Parathyroid adenoma (tissue), 2 donors: ENCODE measurements at regions not wholly inside any gene's neighbourhood (a gene's known extent, or its start where the extent isn't known, plus 50 kb on each side); places are given as distances from the start of the nearest gene placed in this dataset.

Experiments used
- H2AFZ ChIP-seq: fragments of 300-600 bp; sonication (generic); one replicate; pipeline ENCODE4 v1.7.0; 2017; ENCODE audit warnings: antibody characterized with exemption, mild to moderate bottlenecking
- H3K27ac ChIP-seq: fragments of 300-600 bp; sonication (generic); one replicate; pipeline ENCODE4 v1.7.0; 2017
- H3K27me3 ChIP-seq: fragments of 300-600 bp; sonication (generic); one replicate; pipeline ENCODE4 v1.7.0; 2017; ENCODE audit warnings: low read length; ENCODE audit not compliant: control insufficient read depth, insufficient read depth
- H3K36me3 ChIP-seq: fragments of 300-600 bp; sonication (generic); one replicate; pipeline ENCODE4 v1.7.0; 2017; ENCODE audit warnings: low read length; ENCODE audit not compliant: control insufficient read depth, insufficient read depth
- H3K4me1 ChIP-seq: fragments of 300-600 bp; sonication (generic); one replicate; pipeline ENCODE4 v1.7.0; 2017; ENCODE audit warnings: control low read depth
- H3K4me2 ChIP-seq: fragments of 300-600 bp; sonication (generic); one replicate; pipeline ENCODE4 v1.7.0; 2017; ENCODE audit warnings: low read length
- H3K4me3 ChIP-seq: fragments of 300-600 bp; sonication (generic); one replicate; pipeline ENCODE4 v1.7.0; 2017; ENCODE audit warnings: low read depth, low read length
- H3K79me2 ChIP-seq: fragments of 300-600 bp; sonication (generic); one replicate; pipeline ENCODE4 v1.7.0; 2017; ENCODE audit warnings: control low read depth
- H3K9ac ChIP-seq: fragments of 300-600 bp; sonication (generic); one replicate; pipeline ENCODE4 v1.7.0; 2017; ENCODE audit warnings: mild to moderate bottlenecking
- H3K9me3 ChIP-seq: fragments of 300-600 bp; sonication (generic); one replicate; pipeline ENCODE4 v1.7.0; 2017; ENCODE audit warnings: low read length; ENCODE audit not compliant: control insufficient read depth
- TF ChIP-seq, protein P1 (sequence below): fragments of 300-600 bp; sonication (generic); IDR thresholded peaks from one replicate; pipeline ENCODE4 v1.7.0; 2017; ENCODE audit warnings: antibody characterized with exemption, mild to moderate bottlenecking
- donor health status: primary hyperparathyroidism.

DNA sequence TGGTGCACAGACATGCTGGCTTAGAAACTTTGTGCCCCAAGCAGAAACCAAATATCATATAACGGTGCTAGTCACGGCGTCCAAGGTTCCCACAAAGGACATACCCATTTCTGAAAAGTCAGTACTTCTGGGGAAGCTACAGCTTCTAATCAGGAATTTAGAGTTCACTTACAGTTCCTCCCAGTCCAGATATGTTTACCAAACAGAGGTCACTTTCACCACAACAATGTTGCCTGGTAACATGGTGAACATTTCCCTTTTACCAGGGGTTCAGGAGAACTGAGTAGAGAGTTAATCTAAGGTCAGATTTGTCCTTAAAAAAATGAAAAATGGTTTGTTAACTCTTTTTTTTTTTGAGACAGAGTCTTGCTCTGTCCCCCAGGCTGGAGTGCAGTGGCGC lies 265.9 kb upstream of the MKLN1 start:
- H3K4me2 ChIP-seq: peak overlapping the region; percentile 11
- peaks cover 57% of the 10 kb centered on the region for H3K79me2 ChIP-seq
- no peak overlapping the region for H3K9ac ChIP-seq
- peaks cover 12% of the 10 kb centered on the region for H3K4me1 ChIP-seq
- H3K4me3 ChIP-seq: no peak overlapping the region
- no peak overlapping the region for H3K27ac ChIP-seq
- no peaks in the 10 kb centered on the region for H3K9me3 ChIP-seq
- TF ChIP-seq, protein P1, sequence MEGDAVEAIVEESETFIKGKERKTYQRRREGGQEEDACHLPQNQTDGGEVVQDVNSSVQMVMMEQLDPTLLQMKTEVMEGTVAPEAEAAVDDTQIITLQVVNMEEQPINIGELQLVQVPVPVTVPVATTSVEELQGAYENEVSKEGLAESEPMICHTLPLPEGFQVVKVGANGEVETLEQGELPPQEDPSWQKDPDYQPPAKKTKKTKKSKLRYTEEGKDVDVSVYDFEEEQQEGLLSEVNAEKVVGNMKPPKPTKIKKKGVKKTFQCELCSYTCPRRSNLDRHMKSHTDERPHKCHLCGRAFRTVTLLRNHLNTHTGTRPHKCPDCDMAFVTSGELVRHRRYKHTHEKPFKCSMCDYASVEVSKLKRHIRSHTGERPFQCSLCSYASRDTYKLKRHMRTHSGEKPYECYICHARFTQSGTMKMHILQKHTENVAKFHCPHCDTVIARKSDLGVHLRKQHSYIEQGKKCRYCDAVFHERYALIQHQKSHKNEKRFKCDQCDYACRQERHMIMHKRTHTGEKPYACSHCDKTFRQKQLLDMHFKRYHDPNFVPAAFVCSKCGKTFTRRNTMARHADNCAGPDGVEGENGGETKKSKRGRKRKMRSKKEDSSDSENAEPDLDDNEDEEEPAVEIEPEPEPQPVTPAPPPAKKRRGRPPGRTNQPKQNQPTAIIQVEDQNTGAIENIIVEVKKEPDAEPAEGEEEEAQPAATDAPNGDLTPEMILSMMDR: no peak
- no peaks in the 10 kb centered on the region for H3K36me3 ChIP-seq
- no peaks in the 10 kb centered on the region for H3K27me3 ChIP-seq
- H2AFZ ChIP-seq: no peak overlapping the region

DNA sequence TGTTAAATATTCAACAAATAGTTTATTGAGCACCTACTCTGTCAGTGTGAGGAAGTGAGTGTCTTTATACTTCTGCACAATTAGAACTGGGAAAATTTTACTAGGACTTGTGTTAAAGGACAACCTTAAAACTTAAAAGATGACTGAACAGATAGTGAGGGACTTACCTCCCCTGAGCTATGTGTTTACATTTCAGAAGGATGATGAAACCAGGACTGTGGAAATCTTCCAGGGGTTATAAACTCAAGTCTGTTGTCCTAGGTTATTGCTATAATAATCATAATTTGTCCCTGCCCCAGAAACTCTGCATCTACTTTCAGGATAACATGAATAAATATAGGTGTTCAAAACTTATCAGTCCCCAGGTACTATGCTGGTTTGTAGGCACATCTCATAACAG lies 261.0 kb upstream of the MKLN1 start:
- H3K4me1 ChIP-seq: peaks cover 15% of the 10 kb centered on the region

DNA sequence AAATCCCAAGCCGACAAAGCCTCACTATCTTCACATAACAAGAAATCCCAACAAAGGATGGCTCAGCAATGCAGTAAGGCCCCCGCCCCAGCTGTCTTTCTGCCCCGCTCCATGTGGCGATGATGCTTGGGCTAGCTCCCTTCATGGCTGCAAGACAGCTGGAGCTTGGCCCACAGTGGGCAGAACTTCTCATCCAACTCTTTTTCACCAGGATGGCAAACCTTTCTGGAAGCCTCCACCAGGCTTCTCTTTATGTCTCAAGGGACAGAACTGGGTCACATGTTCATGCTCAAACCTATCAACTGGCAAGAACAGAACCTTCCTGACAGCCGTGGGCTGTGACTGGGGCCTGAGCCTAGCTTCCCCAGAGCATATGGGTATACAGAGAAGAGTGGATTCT lies 260.5 kb upstream of the MKLN1 start:
- no peaks in the 10 kb centered on the region for H3K36me3 ChIP-seq
- peak overlapping the region; percentile 40 for H3K27ac ChIP-seq
- peaks cover 39% of the 10 kb centered on the region for H3K79me2 ChIP-seq
- TF ChIP-seq, protein P1: no peak
- no peak overlapping the region for H3K9ac ChIP-seq
- peaks cover 13% of the 10 kb centered on the region for H3K4me1 ChIP-seq
- no peaks in the 10 kb centered on the region for H3K27me3 ChIP-seq
- no peak overlapping the region for H2AFZ ChIP-seq
- H3K9me3 ChIP-seq: no peaks in the 10 kb centered on the region
- no peak overlapping the region for H3K4me2 ChIP-seq
- H3K4me3 ChIP-seq: no peak overlapping the region

More for the DNA sequence above, 261.0 kb upstream of the MKLN1 start:
- Histone ChIP-seq H3K27me3 (no peaks in the 10 kb centered on the region), H2AFZ (no peak overlapping the region), H3K27ac (peak overlapping the region; percentile 30), H3K36me3 (no peaks in the 10 kb centered on the region), H3K79me2 (peaks cover 39% of the 10 kb centered on the region), H3K4me2 (no peak overlapping the region), H3K9me3 (no peaks in the 10 kb centered on the region), H3K9ac (no peak overlapping the region), H3K4me3 (no peak overlapping the region)
- TF ChIP-seq, protein P1: no peak

DNA sequence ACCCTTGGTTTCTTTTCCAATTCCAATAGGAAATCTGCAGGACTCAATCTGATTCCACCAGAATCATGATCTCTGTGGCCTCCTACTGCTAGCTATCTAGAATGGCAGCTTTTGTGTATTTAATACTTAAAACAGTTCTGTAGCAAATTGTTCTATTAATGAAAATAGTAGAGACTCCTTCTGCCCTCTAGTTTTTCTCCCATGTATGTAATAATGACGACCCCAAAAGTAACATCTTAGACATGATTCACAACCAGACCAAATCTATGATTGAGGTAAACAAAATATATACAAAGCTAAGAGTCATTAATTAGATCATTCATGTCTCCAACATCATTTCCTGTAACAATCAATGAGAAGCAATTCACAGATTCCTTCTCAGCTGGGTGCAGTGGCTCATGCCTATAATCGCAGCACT lies 259.1 kb upstream of the MKLN1 start:
- H3K4me1 ChIP-seq: peaks cover 18% of the 10 kb centered on the region
- no peak overlapping the region for H3K4me3 ChIP-seq
- no peak overlapping the region for H3K9ac ChIP-seq
- TF ChIP-seq, protein P1: peak; percentile 31
- no peak overlapping the region for H3K27ac ChIP-seq
- H3K9me3 ChIP-seq: no peaks in the 10 kb centered on the region
- no peak overlapping the region for H2AFZ ChIP-seq
- peaks cover 41% of the 10 kb centered on the region for H3K79me2 ChIP-seq
- no peaks in the 10 kb centered on the region for H3K36me3 ChIP-seq
- H3K4me2 ChIP-seq: no peak overlapping the region
- H3K27me3 ChIP-seq: no peaks in the 10 kb centered on the region

DNA sequence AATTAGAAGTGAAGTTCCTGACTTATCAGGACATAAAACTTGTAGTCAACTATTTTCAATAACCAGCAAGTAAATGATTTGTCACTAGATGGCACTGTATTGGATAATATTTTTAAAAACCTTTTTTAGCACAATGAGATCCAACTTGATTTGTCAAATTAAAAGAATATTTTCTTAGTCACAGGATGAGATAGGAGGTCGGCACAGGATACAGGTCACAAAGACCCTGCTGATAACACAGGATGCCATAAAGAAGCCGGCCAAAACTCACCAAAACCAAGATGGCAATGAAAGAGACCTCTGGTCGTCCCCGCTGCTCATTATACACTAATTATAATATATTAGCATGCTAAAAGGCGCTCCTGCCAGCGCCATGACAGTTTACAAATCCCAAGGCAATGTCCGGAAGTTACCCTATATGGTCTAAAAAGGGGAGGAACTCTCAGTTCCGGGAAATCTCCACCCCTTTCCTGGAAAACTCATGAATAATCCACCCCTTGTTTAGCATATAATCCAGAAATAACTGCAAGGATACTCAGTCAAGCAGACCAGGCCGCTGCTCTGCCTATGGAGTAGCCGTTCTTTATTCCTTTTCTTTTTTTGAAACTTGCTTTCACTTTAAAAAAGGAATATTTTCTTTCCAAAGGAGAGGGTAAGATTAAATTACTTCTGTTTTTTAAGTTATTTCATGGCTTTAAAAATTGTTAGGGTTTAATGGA lies 255.7 kb upstream of the MKLN1 start:
- Histone ChIP-seq H2AFZ (no peak overlapping the region), H3K36me3 (no peaks in the 10 kb centered on the region), H3K4me2 (no peak overlapping the region), H3K27me3 (no peaks in the 10 kb centered on the region), H3K79me2 (peaks cover 38% of the 10 kb centered on the region), H3K27ac (peak overlapping the region; percentile 55), H3K4me3 (no peak overlapping the region), H3K9ac (no peak overlapping the region), H3K9me3 (no peaks in the 10 kb centered on the region), H3K4me1 (peaks cover 11% of the 10 kb centered on the region)
- TF ChIP-seq, protein P1: peak; percentile 42
